ENCODE measurements at regions not wholly inside any gene's neighbourhood (a gene's known extent, or its start where the extent isn't known, plus 50 kb on each side); places are given as distances from the start of the nearest gene placed in this dataset.

DNA sequence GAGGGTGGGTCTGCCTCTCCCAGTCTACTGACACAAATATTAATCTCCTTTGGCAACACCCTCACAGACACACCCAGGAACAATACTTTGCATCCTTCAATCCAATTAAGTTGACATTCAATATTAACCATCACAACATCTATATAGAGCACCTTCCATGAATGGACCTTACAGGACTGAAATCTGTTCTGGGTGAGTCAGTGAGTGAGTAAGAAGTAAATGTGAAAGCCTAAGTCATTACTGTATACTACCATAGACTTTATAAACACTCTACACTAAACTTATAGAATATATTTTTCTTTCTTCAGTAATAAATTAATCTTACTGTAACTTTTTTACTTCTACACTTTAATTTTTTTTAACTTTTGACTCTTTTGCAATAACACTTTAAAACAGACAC is 993.8 kb upstream of the MAP3K7 start:
- no peak for DNase-seq

DNA sequence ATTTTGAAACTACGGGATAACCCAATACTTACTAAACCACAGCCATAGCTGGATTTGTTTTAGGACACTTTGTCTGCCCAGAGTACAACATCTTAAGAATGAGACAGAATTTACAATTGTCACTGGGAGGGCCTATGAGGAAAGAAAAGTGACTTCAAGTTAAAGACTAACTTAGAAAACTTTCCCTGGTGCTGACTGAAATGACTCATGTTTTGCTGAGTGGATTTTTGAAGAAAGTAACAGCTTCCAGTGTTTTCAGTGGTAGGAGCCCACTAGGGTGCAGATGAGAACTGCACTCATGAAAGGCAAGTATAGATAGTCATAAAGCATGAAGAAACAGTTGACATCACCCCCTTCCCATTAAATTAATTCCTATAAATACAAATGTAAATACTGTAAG is 988.2 kb upstream of the MAP3K7 start:
- no peak for DNase-seq

DNA sequence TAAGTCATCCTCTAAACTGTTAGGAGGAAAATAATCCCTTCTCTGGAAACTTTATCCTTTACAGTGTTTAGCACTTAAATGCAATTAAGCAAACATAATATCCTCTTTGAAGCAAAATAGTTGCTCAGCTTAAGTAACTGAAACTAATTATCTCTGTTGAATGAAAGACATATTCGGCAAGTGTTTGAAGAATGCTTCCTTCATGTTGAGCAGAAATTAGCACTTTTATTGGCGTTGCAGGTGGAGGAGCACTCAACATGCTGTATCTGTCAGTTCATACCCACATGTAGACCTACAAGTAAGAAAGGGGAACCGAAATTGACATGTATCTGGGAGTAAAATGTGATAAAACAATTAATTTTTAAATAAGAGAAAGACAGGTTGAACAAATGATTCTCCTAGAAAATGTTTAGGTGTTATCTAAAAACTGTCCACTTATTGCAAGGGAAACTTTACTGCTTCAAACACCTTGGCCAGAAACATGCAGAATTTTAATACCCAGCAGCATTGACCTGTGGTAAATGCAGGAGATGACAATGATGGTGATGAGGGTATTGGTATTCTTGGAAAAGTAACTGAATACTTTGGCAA is 987.0 kb upstream of the MAP3K7 start:
- no peak for DNase-seq

DNA sequence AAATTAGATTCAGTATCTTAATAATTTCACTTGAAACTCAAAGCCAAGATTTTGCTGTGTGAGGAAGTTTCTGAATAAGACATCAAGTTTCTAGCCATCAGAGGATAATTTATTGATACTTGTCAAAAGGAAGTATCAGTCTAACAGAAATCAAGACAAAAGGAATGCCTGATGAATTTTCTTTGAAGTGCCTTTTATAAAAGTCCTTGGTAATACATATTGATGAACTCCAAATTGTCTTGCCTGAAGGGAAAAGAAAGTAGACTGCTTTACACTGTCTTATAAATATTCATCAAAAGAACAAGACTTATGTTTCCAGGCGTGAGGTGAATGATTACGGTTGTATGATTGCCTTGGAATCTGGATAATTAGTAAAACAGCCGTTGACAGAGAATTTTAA is 986.0 kb upstream of the MAP3K7 start:
- DNase-seq = no peak

DNA sequence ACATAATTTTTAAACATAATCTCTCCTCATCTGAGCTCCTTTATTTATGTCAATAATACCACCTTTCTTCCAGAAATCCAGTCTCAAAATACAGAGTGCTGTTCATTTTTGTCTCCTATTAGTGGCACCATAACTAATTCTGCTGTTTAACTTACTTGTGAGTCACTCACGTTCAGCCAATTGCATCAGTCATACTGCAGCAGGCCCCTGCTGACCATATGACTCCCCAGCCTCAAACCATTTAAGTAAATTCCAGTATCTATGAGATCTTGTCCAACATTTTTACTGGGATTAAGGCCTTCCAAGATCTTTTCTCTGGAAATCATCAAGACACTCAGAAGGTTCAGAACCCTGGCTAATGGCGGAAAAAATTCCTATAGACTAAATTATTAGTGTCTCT is 982.2 kb upstream of the MAP3K7 start:
- DNase-seq = no peak

DNA sequence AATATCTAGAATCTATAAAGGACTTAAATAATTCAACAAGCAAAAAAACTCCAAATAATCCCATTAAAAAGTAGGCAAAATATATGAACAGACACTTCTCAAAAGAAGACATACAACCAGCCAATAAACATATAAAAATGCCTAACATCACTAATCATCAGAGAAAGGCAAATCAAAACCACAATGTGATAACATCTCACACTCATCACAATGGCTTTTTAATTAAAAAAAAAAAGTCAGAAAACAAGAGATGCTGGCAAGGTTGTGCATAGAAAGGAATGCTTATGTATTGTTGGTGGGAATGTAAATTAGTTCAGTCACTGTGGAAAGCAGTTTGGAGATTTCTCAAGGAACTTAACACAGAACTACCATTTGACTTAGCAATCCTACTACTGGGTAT is 979.6 kb upstream of the MAP3K7 start:
- DNase-seq = no peak

DNA sequence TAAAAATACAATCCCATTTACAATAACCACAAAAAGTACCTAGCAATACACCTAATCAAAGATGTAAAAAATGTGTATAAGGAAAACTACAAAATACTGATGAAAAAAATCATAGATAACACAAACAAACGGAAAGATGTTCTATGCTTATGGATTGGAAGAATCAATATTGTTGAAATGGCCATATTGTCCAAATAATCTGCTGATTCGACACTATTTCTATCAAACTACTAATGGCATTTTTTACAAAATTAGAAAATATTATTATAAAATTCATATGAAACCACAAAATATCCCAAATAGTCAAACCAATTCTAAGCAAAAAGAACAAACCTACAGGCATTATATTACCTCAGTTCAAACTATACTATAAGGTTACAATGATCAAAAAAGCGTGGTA is 978.3 kb upstream of the MAP3K7 start:
- no peak for DNase-seq

DNA sequence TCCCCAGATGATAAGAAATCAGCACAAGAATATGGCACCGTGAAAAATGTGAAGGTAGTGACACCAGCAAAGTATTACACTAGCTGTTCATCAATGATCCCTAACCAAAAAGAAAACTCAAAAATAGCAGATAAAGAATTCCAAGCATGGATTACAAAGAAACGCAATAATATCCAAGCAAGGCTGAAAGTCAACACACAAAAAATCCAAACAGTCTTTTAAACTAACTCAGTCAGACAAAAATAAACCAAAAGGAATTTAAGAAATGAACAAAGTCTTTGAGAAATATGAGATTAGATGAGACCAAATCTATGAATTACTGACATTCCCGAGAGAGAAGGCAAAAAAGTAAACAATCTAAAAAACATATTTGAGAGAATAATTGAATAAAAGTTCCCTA is 976.1 kb upstream of the MAP3K7 start:
- DNase-seq = no peak

DNA sequence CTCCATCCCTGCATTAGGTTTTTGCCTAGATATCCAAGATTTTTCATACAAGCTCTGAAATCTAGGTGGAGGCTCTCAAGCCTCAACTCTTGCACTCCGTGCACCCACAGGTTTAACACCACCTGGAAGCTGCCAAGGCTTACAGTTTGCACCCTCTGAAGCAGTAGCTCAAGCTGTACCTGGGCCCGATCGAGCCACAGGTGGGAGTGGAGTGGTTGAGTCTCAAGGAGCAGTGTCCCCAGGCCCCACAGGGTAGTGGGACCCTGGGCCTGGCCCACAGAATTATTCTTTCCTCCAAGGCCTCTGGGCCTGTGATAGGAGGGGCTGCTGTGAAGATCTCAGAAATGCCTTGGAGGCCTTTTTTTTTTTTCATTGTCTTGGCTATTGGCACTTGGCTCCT is 973.5 kb upstream of the MAP3K7 start:
- no peak for DNase-seq

DNA sequence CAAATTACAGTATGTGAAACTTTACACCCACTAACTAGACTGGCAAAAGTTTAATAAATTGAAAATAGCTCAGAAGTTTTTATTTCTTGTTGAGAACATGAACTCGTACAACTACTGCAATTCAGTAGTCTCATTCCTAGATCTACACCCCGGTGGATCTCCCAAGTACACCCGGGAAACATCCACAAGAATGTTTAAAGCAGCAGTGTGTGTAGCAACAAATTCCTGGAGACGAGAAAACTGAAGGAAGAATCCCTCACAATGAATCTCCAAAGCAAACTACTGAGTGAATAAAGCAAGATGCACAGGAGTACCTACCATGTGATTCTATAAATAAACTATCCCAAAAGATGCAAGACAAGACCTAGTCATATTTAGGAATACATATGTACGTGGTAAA is 954.0 kb upstream of the MAP3K7 start:
- DNase-seq = no peak

DNA sequence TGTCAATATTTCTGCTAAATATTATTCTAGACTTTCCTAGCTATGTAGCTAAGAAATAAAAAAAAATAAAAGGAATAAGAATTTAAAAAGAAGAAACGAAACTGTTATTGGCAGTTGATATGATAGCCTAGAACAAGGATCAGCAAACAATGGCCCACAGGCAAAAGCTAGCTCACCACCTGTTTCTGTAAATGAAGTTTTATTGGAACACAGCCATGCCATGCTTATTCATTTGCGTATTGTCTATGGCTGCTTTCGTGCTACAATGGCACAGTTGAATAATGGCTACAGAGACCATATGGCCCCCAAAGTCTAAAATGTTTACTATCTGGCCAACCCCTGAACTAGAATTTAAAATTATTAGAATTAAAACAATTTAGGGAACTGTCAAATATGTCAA is 952.6 kb upstream of the MAP3K7 start:
- no peak for DNase-seq

DNA sequence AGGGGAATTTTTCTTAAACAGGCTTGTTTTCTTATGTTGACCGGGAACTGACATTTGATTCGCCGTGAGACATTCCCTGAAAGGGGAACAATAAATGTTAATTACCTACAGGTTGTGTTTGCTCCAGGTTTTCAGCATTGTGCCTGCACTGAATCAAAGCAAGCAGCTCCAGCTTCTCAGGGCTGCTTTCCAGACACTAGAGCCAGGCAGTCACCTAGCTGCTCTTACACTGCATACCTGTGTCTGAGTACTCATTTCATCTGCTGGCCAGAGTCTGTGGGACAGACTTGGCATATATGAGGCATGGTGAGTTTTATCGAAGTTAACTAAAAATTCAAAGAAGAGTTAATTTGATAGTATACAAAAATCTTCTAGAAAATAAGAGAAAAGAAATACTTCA is 951.8 kb upstream of the MAP3K7 start:
- no peak for DNase-seq

DNA sequence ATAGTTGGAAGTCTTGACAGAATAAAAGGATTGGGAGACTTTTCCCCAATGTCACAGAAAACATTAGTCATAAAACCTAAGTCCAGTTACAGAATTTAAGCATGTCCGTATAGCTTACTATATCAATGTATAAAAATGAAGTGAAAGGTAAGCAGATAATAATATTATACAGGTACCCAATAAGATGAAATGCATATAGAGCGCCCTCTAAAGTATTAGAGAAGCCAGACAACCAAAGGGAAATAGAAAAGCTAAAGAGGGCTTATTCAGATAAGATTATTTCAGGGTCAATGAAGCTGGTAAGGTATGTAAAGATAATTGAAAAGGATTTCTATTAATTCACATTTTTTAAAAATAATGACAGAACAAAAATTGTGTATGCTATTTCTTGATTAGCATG is 947.7 kb upstream of the MAP3K7 start:
- no peak for DNase-seq

DNA sequence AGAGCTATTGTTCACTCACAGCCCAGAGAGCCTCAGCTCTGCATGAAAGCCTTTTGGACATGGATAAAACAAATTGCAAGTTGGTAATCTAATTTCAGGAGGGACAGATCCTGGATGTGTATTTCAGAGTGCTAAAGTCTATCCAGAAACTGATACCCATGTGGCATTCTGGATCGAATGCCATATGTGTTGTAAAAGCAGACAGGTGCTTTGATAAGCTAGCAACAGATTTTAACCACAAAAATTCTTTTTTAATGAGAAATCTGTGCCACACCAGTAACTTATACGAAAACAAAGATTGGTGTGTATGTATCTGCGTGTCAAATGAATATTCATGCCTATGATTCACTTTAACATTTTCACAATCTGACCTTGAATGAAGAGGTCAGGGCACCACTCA is 936.6 kb upstream of the MAP3K7 start:
- no peak for DNase-seq

DNA sequence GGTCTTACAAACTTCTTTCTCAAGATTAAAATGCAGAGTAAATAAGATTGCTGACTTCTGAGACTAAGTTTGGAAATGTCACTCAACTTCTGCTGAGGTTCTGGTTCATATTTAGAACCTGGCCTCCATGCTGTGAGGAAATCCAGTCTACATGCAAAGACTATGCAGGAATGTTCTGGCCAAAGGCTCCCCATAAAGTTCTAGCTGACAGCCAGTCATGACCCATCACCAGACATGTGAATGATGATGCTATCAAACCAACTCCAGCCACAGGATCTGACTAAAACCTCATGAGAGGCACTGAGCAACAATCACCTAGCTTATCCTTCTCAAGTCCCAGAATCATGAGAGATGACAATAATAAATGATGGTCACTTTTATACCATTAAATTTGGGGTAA is 935.1 kb upstream of the MAP3K7 start:
- DNase-seq = no peak

DNA sequence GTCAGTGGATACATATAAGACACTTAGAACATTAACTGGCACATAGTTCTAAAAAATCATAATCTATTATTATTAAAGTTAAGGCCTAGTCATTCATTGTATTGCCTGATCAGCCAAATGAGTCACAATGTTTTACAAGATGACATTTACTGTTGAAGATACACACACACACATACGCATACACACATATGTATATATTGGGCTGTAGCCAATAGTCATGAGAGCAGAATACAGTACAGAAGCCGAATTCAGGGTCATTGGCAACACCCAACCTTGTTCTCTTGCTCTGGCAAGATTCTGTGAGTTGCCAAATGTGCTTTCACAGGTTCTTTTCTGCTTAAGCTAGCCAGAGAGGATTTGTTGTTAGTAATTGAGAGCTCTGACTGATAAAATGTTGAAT is 922.8 kb upstream of the MAP3K7 start:
- no peak for DNase-seq

DNA sequence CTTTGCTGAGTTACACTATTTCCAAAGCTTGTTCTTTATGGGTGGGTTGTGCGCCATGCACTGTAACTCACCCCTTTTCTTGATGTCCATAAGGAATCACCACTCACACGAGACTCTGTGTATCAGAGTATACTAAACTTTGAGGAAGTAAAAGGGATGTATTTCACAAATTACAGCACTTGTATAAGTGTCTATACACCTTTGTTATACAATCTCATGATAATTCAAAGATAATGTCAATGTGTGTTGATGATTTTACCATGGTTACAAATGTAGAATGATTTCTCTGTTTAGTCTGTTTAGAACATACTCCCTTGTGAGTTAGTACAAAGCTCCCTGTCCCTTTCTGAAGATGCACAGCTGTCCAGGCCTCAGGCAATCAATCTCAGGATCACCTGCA is 922.2 kb upstream of the MAP3K7 start:
- DNase-seq = no peak

DNA sequence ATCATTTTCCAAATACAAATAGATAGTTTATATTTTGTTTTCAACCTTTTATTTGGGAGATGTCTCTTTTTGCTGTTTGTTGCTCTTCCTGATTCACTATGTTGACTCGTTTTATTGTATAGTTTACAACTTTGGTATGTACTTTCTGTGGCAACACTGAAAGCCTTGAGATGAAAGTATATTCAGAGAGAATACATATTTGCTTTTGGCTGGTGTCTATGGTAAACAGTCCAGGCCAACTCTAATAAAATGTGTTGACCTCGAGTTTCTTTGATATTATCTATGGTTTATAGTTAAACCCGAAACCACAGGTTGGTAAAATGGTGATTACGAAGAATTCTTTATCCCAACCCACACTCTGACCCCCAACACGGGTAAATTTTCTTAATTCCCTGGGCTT is 919.6 kb upstream of the MAP3K7 start:
- no peak for DNase-seq

DNA sequence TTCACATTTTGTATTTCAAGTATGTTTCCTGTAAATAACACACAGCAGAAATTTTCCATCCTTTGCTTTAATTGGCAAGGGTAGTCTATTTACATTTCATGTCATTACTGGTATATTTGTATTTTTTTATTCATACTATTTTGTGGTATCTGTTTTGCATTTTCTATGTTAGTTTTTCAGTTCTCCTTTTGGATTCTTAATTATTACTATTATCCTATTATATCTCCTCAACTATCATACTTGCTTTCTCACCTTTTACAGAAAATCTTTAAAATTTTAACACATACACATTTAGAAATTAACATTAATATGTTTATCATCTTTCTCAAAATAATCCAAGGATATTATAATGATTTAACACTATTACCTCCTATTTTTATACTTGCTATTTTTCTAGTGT is 918.3 kb upstream of the MAP3K7 start:
- no peak for DNase-seq

DNA sequence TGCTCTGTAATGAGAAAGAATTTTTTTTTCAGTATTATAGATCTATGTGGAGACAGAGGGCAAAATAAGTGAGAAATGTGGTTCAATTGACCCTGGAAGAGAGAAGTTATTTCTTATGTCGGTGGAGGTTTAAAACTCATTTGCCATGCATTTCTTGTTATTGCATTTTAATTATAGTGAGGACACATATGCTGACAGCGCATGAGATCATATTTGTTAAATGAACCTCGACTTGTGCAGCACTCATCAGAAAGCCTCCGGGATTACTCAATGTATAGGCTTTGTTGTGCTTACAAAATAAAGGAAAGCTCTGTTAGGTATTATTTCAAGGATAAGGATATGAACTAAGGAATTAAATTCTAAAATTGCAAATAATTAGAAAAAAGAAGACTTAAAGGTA is 915.1 kb upstream of the MAP3K7 start:
- DNase-seq = no peak

DNA sequence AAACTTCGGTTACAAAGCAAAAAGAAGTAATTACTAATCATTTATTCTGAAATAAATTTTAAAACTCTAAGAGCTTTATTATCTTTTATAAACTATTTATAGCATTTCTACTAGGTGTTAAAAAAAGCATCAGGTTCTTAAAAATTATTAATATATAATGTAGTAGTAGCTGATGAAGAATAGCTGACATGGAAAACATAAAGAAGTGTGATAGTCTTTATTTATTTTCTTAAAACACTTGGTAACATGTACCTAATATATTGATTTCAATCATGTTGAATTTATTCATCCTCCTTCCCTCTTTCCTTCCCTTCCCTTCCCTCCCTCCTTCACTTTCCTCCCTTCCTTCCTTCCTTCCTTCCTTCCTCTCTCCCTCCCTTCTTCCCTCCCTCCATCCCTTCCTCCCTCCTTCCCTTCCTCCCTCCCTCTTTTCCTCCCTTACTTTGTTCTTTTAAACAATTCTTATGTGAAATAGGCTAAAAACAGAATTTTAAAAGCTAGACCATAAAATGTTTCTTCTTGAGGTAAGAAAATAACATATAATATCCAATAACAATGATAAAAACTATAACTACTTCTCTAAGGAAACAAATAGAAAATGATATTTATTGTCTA is 913.9 kb upstream of the MAP3K7 start:
- no peak for DNase-seq

DNA sequence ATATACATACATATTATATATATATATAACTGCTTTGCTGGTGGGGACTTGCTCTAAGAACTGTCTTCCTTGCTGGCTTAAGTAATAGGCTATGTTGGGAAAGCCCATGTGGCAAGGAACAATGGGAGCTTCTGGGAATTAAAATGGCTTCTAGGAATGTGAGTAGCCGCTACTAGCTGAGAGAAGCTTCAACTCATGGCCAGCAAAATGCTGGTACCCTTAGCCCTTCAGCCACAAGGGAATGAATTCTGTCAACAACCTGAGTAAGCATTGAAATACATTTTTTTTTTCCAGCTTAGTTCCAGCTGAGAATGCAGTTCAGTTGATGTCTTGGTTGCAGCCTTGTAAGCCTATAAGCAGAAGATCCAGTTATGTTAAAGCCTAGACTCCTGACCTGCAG is 911.7 kb upstream of the MAP3K7 start:
- no peak for DNase-seq

DNA sequence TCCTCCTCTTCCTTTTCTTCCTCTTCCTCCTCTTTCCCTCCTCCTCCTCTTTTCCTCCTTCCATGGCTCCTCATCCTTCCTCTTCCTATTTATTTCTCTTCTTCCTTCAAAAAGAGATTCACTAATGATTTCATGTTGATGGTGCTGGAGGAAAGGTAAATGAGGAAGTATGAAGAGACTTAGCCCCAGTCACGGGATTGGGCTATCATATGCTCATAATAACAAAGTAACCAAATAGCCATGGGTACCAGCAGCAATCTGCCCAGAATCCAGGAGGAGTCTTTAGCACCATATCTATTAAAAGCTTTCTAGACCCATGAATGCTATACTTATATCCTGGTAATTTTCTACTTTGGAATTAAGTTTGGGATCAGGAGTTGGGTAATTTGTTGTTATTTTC is 910.9 kb upstream of the MAP3K7 start:
- DNase-seq = no peak

DNA sequence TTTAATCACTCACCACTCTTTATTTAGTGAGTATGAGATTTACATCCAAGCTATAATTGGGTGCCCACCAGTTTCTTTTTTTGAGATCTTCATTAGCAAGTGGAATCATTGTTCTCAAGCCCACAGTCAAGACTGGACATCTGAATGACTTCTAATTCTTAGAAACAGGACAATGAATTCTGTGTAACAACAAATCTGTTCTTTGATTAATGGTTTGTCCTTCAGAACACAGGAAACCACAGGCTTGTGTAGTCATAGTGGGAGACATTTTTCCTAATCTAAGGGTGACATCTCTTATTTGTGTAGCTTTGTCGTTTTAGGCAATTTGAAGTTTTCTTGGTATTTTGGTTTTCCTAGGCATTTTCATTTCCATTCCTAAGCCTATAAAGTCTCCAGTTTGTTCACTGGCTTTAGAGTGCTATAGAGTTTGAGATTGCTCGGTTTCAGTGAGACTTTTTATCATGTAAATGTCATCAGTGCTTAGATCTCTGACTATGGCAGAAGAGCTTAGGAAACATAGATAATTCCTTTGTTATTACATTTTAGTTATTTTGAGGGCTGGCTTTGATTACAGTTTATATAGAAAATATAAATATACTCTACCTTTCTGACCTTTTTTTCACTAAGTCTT is 903.9 kb upstream of the MAP3K7 start:
- DNase-seq = no peak

Data from activated CD4-positive, alpha-beta T cell treated with anti-CD3 and anti-CD28 coated beads, Interleukin-2, amount 50 U/mL, for 16 hours (primary cell).